HG03159 (cell line): ENCODE measurements at regions not wholly inside any gene's neighbourhood (a gene's known extent, or its start where the extent isn't known, plus 50 kb on each side); places are given as distances from the start of the nearest gene placed in this dataset.
"Not testable (repeated sequence)": the region's sequence is repeated elsewhere in the genome, so short reads cannot be mapped to it uniquely, and the experiment has no call there.

Experiments
- ATAC-seq: cut with Tn5 transposase; IDR thresholded peaks from one replicate; pipeline ENCODE4 v1.9.1; 2021; ENCODE audit warnings: mild to moderate bottlenecking, moderate library complexity; ENCODE audit not compliant: unreplicated experiment

DNA sequence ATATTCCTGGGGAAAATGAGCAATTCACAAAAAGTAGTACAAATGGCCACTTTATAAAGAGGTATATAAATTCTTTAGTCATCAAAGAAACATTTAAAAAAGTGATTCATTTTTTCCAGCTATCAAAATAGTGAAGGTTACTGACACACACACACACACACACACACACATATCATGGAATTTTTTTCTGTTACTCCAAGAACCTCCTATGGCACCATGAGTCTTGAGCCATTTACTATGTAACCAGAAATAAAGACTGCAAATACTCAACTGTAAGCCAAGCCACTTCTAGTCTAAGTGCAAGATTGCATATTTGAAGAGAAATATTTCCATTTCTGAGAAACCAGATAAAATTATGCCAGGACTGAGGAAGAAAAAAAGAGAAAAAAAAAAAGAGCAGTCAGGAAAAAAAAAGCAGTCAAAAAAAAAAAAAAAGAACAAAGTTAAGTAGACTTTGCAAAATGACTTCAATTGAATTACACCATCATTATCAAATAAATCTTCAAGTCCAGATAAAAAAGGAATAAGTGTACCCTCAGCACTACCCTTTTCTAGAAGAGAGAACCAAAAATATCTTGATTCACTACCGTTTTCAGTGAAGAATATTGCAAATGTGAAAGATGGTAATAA, 275.7 kb downstream of the DAD1 start:
- no peak for ATAC-seq

DNA sequence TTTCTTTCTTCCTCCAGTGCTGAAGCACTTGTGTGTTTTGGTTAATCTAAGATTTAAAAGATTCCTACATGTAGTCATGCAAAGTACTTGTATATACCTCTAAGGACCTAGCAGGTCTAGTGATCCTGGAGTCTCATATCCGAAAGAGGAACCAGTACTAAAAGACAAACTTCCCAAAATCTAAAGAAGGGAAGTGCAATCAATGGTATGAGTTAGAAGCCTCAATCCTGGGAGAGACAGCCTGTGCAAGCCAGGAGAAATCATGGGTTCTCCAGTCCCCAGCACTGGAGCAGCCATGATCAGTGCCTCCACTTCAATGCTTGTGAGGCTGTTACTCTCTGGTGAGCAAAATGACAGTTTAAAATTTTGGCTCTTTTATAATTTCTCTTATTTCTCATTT, 277.4 kb downstream of the DAD1 start:
- no peak for ATAC-seq

DNA sequence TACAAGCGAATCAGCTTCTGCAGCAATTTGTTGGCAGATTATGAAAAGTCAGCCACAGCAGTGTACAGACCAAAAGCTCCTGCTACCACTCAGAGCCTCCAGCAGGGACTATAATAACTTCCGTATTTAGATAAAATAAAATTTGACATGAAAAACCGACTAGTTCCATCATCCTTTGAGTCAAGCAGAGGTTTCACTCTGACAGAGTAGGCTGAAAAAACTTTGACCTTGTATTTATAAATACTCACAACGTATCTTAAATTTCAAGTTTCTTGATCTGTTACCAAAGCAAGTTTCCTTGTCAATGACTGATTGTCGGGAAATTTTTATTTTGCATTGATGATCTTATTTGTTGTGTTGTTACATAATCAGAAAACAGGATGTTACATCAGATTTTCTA, 283.4 kb downstream of the DAD1 start:
- ATAC-seq, result no peak

DNA sequence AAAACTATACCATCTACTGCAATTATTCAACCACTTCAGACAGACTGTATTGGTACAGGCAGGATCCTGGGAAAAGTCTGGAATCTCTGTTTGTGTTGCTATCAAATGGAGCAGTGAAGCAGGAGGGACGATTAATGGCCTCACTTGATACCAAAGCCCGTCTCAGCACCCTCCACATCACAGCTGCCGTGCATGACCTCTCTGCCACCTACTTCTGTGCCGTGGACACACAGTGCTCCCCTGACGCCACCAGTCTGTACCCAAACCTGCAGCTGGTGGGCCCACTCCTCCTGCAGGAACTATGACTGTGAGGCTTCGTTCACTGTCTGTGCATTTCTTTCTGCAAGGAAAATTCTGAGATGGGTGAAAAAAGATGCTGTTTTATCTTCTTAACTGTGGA, 284.7 kb downstream of the DAD1 start:
- ATAC-seq, result no peak

DNA sequence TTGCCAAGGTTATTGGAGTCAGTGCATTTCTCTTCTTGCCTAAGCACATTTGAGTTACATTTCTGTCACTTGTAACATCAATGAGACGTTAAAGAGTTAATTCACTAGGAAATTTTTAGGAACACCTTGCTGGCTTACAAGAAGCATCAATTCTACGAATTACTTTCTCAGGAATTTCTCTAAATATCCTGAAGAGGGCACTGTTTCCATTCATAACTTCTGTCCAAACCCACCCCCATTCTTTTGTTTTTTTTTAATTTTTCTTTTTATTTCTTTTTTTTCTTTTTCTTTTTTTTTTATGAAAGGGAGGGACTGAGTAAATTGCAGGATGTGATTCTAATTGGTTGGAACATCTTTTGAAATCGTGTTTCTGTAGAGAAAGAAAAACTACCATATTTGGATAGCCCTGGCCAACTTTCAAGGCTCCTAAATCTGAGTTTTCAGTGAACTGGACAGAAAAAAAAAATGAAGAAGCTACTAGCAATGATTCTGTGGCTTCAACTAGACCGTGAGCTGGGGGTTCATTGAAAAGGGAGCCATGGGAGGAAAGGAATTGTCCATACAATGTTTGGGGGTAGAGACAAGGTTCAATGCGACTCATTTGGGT, 285.3 kb downstream of the DAD1 start:
- no peak for ATAC-seq

DNA sequence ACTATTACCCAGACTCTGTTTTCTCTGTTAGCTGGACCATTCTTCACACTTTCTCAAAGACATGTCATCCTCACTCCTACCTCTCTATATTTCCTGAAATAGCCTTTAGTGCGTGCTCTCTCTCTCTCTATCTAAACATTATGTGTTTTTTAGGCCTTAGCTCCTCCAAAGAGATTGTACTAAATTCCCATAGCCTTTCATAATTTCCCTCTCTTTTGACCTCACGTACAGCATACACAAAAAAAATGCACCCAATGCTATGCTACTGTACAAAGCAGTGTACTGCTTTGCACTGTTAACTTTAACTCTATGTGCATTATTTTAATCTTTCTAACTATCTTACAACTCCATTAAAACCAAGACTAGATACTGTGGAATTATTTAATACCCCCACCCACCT, 288.4 kb downstream of the DAD1 start:
- ATAC-seq, result no peak

DNA sequence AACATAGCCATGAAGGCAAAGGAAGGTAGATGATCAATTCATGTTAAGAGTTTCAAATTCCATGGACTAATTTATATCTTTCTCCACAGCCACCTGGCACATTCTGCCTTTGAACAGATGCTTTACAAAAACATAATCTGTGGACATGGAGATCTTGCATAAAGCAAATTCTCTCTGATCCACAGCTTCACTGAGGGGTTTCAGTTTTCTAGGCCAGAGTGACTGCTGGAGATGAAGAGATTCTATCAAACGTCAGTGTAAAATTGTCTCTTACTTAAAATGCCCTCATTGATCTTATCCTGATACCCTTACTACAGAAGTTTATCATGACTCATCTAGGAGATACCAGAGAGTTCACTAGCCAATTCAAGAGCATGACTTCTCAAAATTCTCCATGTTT, 291.6 kb downstream of the DAD1 start:
- no peak for ATAC-seq

DNA sequence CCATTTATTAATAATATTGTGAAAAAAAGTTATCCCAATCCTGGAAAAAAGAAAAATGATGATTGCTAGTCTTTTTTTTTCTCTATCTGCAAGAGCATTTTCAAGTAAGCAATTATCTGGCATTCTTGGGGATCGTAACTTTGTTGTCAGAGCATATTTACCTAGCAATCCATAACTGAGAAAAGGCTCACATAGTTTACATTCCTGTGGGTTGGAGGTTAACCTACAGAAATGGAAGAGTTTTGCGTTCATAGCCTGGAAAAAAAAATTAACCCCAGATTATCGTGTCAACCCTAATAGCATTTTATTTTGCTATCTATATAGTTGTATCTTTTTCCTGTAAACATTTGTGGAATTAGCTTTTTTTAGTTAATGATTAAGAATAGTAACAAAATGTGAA, 292.3 kb downstream of the DAD1 start:
- no peak for ATAC-seq

DNA sequence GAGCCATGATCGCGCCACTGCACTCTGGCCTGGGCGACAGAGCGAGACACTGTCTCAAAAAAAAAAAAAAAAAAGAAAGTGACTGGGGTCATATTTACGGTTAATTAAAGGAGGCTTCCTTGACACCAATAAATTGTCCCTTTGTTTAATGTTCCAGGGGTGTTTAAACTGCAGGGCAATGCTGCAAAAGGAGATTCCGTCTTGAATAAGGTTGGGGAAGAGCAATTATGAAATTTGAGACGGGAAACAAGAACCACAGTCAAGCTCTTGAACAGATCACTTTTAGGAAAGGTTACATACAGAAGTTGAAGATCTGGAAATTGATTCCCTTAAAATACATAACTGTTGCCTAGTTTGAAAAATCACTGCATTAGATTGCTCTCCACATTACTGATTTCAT, 292.9 kb downstream of the DAD1 start:
- ATAC-seq, result no peak

DNA sequence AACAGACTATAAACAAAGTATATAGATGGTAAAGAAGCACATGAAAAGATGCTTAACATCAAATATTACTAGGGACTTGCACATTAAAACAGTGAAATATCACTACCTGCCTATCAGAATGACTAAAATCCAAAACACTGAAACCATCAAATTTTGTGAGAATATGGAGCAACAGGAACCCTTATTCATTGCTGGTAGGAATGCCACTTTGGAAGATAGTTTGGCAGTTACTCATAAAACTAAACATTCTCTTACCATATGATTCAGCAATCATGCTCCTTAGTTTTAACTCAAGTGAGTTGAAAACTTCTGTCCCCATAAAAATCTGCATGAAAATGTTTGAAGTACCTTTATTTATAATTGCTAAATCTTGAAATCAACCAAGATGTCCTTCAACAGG, 297.6 kb downstream of the DAD1 start:
- ATAC-seq, result no peak

DNA sequence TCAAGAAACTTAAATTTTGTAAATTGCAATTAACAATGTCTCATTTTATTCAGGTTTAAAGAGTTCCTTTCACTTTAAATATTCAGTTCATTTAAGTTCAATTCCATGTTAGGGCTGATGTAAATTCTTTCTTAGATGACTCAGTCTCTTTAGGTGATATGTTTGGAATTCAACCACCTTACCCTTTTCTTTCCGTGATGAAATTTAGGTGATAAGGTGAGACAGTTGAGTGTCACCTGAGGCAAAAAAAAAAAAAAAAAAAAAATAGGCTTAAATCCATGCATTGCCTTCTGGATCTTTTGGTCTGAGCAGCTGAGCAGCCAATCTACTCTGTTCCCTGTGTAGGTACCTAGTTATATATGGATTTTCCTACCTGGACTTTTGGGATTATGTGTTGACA, 299.5 kb downstream of the DAD1 start:
- ATAC-seq, result no peak

DNA sequence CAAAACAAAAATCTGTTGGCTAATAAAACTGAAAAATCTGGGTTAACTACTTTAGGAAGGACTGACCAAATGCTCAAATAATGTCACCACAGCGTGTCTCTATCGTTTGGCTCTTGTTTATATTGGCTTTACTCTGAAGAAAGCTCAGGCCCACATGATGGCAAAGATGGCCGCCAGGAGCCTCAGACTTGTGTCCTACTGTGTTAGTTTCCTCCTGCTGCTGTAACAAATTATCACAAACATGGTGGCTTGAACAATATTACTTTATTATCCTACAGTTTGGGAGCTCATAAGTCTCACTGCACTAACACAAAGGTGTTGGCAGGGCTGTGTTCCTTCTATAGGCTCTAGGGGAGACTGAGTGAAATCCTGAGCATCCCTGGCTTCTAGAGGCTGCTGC, 303.0 kb downstream of the DAD1 start:
- ATAC-seq, result no peak

DNA sequence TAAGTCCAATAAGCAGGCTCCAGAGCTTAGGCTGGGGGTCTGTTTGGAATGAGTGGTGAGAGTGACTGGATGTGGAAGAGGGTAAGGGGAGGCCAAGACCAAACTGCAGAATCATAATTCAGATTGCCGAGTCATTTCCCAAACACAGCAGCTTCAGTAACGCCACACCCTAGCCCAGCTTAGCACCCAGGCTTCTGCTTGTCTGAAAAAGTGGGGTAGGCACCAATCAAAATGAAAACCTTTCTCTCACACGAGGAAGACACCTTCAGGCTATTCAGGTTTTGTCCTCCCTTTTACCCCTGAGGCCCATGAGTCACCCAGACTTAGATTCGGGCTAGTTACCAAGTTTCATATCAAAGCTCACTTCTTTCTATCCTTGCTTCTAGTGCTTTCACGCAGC, 306.1 kb downstream of the DAD1 start:
- ATAC-seq, result no peak

DNA sequence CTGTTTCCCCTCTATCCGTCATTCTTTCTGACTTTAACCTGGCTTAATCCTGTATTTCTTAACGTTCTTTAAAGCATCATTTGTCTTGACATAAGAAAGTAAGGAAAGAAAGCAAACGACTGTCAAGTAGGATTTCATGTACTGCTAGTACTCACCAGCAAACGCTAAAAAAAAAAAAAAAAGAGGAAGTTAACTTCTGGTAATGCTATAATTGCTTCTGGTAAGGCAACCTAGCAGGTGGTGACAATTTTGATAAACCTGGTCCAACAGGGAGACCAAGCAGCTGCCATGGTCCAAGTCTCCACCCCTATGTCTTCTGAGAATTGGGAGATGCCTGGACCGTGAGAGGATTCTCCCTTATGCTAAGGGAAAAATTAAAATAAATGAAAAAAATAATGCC, 306.6 kb downstream of the DAD1 start:
- no peak for ATAC-seq

DNA sequence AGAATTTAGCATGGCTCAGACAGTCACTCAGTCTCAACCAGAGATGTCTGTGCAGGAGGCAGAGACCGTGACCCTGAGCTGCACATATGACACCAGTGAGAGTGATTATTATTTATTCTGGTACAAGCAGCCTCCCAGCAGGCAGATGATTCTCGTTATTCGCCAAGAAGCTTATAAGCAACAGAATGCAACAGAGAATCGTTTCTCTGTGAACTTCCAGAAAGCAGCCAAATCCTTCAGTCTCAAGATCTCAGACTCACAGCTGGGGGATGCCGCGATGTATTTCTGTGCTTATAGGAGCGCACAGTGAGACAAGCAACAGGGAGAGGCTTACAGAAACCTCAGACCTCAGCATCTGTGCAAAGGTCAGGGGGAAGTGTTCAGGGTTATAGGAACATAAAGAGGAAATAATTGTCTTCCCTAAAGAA, 307.6 kb downstream of the DAD1 start:
- not testable (repeated sequence) for ATAC-seq

DNA sequence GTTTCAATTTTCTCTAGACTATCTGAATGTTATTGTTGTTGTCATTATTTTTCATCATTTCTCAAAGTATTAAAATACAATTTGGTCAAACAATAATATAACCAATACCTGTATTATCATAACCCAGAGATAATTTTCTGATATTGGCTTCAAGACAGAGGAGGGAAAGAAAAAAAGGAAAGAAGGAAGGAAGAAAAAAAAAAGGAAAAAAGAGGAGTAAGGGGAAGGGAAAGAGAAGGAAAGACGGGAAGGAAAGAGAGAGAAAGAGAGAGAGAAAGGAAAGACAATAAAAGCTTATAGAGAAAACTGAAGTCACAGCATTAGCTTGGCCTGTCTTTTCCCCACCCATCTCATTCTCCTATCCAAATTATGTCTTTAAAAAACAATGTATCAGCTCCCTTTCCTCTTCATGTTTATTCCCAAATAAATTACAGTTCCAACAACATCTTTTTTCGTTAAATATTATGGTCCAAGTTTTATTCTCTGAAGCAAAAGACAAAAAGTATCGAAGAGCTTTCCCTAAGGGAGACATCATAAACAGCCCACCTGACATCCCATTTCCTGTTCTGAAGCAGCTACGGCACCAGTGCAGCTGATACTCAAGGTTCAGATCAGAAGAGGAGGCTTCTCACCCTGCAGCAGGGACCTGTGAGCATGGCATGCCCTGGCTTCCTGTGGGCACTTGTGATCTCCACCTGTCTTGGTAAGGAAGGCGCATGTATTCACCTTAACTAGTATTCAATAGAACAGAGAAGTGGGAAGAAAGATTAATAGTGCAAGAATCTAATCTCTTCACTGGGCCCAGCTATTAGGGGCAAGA, 308.3 kb downstream of the DAD1 start:
- ATAC-seq, result no peak

DNA sequence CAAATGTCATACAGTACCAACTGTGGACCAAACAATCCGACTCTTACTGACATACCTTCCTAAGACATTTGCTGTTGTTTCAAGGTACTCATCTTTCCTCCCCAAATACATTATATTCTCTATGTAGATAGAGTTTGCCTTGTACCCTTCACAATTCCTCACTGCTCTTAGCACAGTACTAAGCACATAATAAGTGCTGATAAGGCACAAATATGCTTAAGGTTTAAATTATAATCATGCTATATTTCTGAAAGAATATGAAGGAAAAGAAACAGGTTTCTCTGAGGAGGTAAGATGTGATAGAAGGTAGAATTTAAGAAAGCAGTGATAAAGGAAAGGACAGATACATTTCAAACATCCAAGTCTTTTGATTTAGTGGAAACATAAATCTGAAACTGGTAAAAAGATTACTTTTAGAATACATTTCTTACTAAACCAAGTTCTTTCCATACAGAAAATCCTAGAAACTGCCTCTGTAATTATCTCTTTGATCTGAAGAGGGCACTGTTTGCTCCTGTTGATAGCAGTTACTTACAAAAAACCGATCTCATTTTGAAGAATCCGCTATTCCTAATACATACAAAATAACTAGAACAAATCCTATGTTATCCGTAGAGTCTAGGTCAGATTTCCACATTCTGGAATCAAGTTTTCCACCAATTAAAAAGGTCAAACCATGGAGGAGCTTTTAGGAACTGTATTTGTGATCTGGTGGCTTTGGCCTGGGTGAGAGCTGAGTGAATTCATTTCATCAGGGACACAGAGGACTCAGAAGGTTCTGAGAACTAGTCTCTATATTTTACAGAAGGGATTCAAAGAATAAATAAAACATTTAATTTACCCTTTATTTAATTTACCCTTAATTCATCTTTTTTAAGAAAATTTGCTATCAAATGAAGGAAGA, 311.9 kb downstream of the DAD1 start:
- no peak for ATAC-seq

DNA sequence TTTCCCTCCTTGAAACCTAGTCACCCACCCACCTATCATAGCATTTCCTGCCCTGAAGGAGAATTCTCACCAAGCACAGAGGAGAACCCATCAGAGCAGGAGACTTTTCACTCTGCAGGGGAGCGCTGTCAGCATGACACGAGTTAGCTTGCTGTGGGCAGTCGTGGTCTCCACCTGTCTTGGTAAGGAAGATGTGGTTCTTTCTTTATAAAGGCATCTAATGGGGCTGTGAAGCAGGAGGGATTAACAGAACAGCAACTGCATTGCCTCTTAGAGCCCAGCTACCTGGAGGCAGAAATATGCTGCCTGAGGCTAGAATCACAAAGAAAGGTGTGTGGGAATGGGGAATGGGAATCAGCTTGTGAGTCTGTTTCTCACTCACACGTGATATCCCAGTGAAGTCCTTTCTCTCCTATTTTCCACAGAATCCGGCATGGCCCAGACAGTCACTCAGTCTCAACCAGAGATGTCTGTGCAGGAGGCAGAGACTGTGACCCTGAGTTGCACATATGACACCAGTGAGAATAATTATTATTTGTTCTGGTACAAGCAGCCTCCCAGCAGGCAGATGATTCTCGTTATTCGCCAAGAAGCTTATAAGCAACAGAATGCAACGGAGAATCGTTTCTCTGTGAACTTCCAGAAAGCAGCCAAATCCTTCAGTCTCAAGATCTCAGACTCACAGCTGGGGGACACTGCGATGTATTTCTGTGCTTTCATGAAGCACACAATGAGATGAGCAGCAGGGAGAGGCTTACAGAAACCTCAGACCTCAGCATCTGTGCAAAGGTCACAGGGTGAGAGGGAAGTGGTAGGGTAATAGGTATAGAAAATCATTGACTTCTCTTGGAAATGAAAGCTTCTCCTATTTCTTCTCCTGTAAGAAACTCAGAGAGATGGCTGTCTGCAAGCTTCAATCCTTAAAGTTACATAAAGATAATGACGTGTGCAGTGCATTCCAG, 316.9 kb downstream of the DAD1 start:
- ATAC-seq, result no peak

DNA sequence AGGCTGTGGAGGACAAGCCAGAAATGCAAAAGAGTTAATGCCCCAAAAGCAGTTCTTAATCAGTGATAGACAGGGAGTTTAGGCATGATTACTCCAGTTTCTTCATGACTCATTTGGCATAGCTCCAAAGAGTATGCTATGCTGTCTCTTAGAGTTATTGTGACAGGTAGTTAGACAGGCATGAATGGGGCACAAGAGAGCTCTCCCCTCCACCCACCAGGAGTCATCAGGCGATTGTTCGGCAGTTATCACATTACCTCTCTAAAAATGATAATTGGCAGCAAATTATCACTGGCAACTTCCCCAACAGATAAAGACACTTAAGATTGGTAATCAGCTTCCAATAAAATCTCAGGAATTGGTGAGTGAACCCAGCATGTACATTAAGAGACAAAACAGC, 320.1 kb downstream of the DAD1 start:
- peak; percentile 64 for ATAC-seq

DNA sequence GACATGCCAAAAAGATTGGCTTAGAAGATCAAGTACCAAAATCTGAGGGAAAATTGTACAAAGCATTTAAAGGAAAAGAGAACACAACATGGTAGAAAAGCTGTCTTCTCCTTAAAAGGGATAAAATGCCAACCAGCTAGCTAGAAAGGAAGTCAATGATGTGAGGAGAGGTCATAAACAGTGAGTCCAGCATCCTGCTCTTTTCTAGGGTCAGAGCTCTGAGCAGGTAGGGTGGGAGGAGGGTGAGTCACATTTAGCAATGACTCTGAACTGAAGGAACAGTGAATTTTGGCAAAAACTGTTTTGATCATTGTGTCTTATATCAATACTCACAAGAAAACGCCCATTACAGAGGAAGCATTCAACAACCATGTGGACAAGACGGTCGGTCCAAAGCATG, 322.3 kb downstream of the DAD1 start:
- no peak for ATAC-seq
